Raji (cell line): ENCODE measurements at regions not wholly inside any gene's neighbourhood (a gene's known extent, or its start where the extent isn't known, plus 50 kb on each side); places are given as distances from the start of the nearest gene placed in this dataset.

ENCODE experiments used
- POLR2A ChIP-seq: IDR thresholded peaks from 2 replicates; pipeline ENCODE4 v1.6.1; 2011; ENCODE audit warnings: low read depth, low read length, control low read depth; ENCODE audit not compliant: insufficient read depth

- no peak for TF ChIP-seq POLR2A
Measured at GRCh38 chr2:8441371-8441770, 240.5 kb upstream of the ID2 start.

GRCh38 chr2:8441986-8442385 lies 239.9 kb upstream of the ID2 start:
- no peak for TF ChIP-seq POLR2A

- no peak for TF ChIP-seq POLR2A
Measured at GRCh38 chr2:8442833-8443486, 238.9 kb upstream of the ID2 start.

- TF ChIP-seq POLR2A: no peak
Measured at GRCh38 chr2:8445580-8445979, 236.3 kb upstream of the ID2 start.

- no peak for TF ChIP-seq POLR2A
Measured at GRCh38 chr2:8447610-8448221, 234.1 kb upstream of the ID2 start.

- no peak for TF ChIP-seq POLR2A
Measured at GRCh38 chr2:8448824-8449556, 232.9 kb upstream of the ID2 start.

GRCh38 chr2:8451273-8451672 lies 230.6 kb upstream of the ID2 start:
- TF ChIP-seq POLR2A: no peak

GRCh38 chr2:8452296-8452695 lies 229.6 kb upstream of the ID2 start:
- no peak for TF ChIP-seq POLR2A

GRCh38 chr2:8452979-8453903 lies 228.6 kb upstream of the ID2 start:
- no peak for TF ChIP-seq POLR2A

- no peak for TF ChIP-seq POLR2A
Measured at GRCh38 chr2:8453904-8454302, 228.0 kb upstream of the ID2 start.

GRCh38 chr2:8454797-8455196 lies 227.1 kb upstream of the ID2 start:
- no peak for TF ChIP-seq POLR2A

- no peak for TF ChIP-seq POLR2A
Measured at GRCh38 chr2:8455236-8456150, 226.4 kb upstream of the ID2 start.

- TF ChIP-seq POLR2A: no peak
Measured at GRCh38 chr2:8456151-8457091, 225.4 kb upstream of the ID2 start.
